ENCODE measurements at regions not wholly inside any gene's neighbourhood (a gene's known extent, or its start where the extent isn't known, plus 50 kb on each side); places are given as distances from the start of the nearest gene placed in this dataset.

- H3K9me3 ChIP-seq (ENCODE audit: control insufficient read depth, insufficient read depth, low read length): no peaks in the 10 kb centered on the region
- no peaks in the 10 kb centered on the region for H3K36me3 ChIP-seq (ENCODE audit: control insufficient read depth, insufficient read depth, low read length)
- H3K9ac ChIP-seq (ENCODE audit: low read depth, low read length): no peak overlapping the region
- intact Hi-C loops (cut with micrococcal nuclease): no loop called here
- no peak overlapping the region for H2AFZ ChIP-seq (replicated peaks; ENCODE audit: low read length, poor library complexity)
- H2BK20ac ChIP-seq (ENCODE audit: low read depth, low read length): no peak overlapping the region
- WGBS, 2 experiments (ENCODE audit: extremely low coverage in 2 of 2, insufficient read length in 1 of 2): no CpG with 5 or more reads among the region's 2 CpGs
- H2AK5ac ChIP-seq (ENCODE audit: low read depth, low read length): no peak overlapping the region
- H3K9me1 ChIP-seq (ENCODE audit: insufficient read depth, low read length): no peaks in the 10 kb centered on the region
- no peak overlapping the region for H3K4ac ChIP-seq (ENCODE audit: low read depth, low read length)
- no peak overlapping the region for H3K56ac ChIP-seq (ENCODE audit: extremely low read depth, insufficient read depth, low read length)
- H3K27me3 ChIP-seq (ENCODE audit: control insufficient read depth, insufficient read depth, low read length): no peaks in the 10 kb centered on the region
- dilution Hi-C loops (cut with HindIII; ENCODE audit: low sequenced_read_pairs, unreplicated experiment): no loop called here
- ATAC-seq (ENCODE audit: low read depth): no peak
- H3K18ac ChIP-seq (ENCODE audit: low read depth, low read length): no peak overlapping the region
- no peak for TF ChIP-seq CHD1 (IDR thresholded peaks at IDR 0.05; ENCODE audit: low read depth, low read length)
- TF ChIP-seq USF2 (IDR thresholded peaks at IDR 0.05; ENCODE audit: low read depth, low read length): no peak
- TF ChIP-seq ELK1 (IDR thresholded peaks at IDR 0.05; ENCODE audit: borderline replicate concordance, low read depth, low read length): no peak
- peak; percentile 95 for TF ChIP-seq MAFK (IDR thresholded peaks at IDR 0.05; ENCODE audit: low read depth, low read length)
- no peak for TF ChIP-seq MXI1 (IDR thresholded peaks at IDR 0.05; ENCODE audit: borderline replicate concordance, low read depth, low read length)
- no peak for TF ChIP-seq FOS (IDR thresholded peaks at IDR 0.05; ENCODE audit: low read depth, low read length)
- TF ChIP-seq RFX5 (IDR thresholded peaks at IDR 0.05; ENCODE audit: low read depth, low read length): no peak
- no peak for TF ChIP-seq MAZ (IDR thresholded peaks at IDR 0.05; ENCODE audit: borderline replicate concordance, low read depth, low read length)
- H4K91ac ChIP-seq (ENCODE audit: insufficient read depth, low read depth, low read length): no peak overlapping the region
- H3K79me1 ChIP-seq (ENCODE audit: low read depth in 1 of 2, low read length in 2 of 2): no peaks in the 10 kb centered on the region
- no peak overlapping the region for H3K14ac ChIP-seq (replicated peaks; ENCODE audit: low read depth, low read length)
- H4K5ac ChIP-seq (ENCODE audit: low read depth, low read length): no peak overlapping the region
- H3K4me2 ChIP-seq (ENCODE audit: low read depth, low read length): no peak overlapping the region
- H4K8ac ChIP-seq (ENCODE audit: low read depth in 2 of 2, low read length in 2 of 2): no peak overlapping the region
- H2BK15ac ChIP-seq (ENCODE audit: low read depth, low read length): no peak overlapping the region
- no peak overlapping the region for H2AK9ac ChIP-seq (replicated peaks; ENCODE audit: low read depth, low read length, poor library complexity)
- H3K4me1 ChIP-seq (ENCODE audit: control insufficient read depth, insufficient read depth, low read length): no peaks in the 10 kb centered on the region
- DNase-seq: no peak
- ChIA-PET CTCF (no interaction called here), POLR2A (ENCODE audit: unreplicated experiment) (no interaction called here)
- no peak overlapping the region for H2BK5ac ChIP-seq (ENCODE audit: low read depth, low read length, poor library complexity, severe bottlenecking)
- BruUV-seq (replicated peaks): no TSS peak
- no peak overlapping the region for H3K27ac ChIP-seq (ENCODE audit: insufficient read depth, low read length)
- H3K4me3 ChIP-seq (ENCODE audit: insufficient read depth, low read depth, low read length): no peak overlapping the region
- in situ Hi-C loops (cut with MboI; ENCODE audit: low sequenced_read_pairs): no loop called here
- H3K23ac ChIP-seq (ENCODE audit: low read depth, low read length): no peak overlapping the region
- H4K20me1 ChIP-seq (ENCODE audit: insufficient read depth, low read length): no peaks in the 10 kb centered on the region
- no peak overlapping the region for H2BK120ac ChIP-seq (ENCODE audit: low read depth, low read length)
Measured at GRCh38 chr15:94141802-94142201, 89.6 kb upstream of the MCTP2 start.
